ENCODE measurements at regions not wholly inside any gene's neighbourhood (a gene's known extent, or its start where the extent isn't known, plus 50 kb on each side); places are given as distances from the start of the nearest gene placed in this dataset.

DNA sequence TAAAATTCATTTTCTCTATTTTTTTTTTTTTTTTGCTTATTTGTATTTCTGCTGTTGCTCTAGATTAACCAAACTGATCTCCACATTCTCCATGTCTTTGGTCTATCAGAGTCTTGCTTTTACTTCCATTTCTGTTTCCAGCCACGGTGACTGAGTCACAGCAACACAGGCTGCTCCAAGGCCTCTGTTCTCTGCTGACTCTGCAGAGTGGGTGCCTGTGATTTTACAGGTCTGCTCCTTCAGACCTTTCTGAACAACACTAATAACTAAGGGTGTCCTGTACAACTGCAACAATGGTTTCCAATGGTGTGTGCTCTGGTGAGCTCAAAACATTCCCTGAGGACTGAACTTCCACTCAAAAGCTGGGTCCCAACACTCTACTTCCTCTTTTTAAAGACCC lies 102.3 kb upstream of the BMP2 start:
- Histone ChIP-seq H3K27ac (ENCODE audit: low read depth in 2 of 2, low read length in 2 of 2) (no peak overlapping the region), H3K36me3 (ENCODE audit: control insufficient read depth in 2 of 3, insufficient read depth in 3 of 3, low read length in 3 of 3) (no peaks in the 10 kb centered on the region), H3K9me3 (ENCODE audit: control insufficient read depth in 2 of 3, insufficient read depth in 1 of 3, low read length in 3 of 3) (peaks cover 0 to 3% (median 1%) of the 10 kb centered on the region in 3 donors), H3K27me3 (ENCODE audit: control insufficient read depth, insufficient read depth, low read length) (no peaks in the 10 kb centered on the region), H3K4me3 (ENCODE audit: low read length in 3 of 3) (no peak overlapping the region), H3K9ac (ENCODE audit: low read length in 3 of 3) (no peak overlapping the region), H3K4me1 (ENCODE audit: control insufficient read depth in 2 of 3, insufficient read depth in 2 of 3, low read depth in 1 of 3, low read length in 3 of 3) (no peaks in the 10 kb centered on the region)
- FAIRE-seq (no peak), DNase-seq (no peak)
- TF ChIP-seq, protein P1, sequence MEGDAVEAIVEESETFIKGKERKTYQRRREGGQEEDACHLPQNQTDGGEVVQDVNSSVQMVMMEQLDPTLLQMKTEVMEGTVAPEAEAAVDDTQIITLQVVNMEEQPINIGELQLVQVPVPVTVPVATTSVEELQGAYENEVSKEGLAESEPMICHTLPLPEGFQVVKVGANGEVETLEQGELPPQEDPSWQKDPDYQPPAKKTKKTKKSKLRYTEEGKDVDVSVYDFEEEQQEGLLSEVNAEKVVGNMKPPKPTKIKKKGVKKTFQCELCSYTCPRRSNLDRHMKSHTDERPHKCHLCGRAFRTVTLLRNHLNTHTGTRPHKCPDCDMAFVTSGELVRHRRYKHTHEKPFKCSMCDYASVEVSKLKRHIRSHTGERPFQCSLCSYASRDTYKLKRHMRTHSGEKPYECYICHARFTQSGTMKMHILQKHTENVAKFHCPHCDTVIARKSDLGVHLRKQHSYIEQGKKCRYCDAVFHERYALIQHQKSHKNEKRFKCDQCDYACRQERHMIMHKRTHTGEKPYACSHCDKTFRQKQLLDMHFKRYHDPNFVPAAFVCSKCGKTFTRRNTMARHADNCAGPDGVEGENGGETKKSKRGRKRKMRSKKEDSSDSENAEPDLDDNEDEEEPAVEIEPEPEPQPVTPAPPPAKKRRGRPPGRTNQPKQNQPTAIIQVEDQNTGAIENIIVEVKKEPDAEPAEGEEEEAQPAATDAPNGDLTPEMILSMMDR (IDR thresholded peaks at IDR 0.05; ENCODE audit: borderline replicate concordance, extremely low read depth, insufficient read depth), result no peak
- intact Hi-C loops (cut with DNase I), result no loop called here

DNA sequence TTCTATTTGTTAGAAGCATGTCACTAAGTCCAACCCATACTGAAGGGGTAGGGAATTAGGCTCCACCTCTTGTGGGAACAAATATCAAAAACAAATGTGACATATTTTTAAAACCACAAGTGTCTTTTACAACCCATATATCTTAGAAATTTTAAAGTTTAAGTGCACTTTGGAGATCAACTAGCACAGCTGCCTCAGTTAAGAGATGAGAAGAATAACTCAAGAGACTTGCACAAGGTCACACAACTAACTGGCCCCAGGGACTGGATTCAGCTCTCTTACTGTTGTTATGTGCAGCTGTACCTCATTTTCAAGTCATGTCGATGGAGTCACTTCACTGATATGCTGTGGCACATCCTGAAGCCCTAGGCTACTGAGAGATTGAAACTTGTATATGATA lies 102.9 kb upstream of the BMP2 start:
- FAIRE-seq (no peak), DNase-seq (no peak)
- TF ChIP-seq, protein P1 (IDR thresholded peaks at IDR 0.05; ENCODE audit: borderline replicate concordance, extremely low read depth, insufficient read depth), result no peak
- Histone ChIP-seq H3K9me3 (ENCODE audit: control insufficient read depth in 2 of 3, insufficient read depth in 1 of 3, low read length in 3 of 3) (peaks cover 0 to 3% (median 1%) of the 10 kb centered on the region in 3 donors), H3K27me3 (ENCODE audit: control insufficient read depth, insufficient read depth, low read length) (no peaks in the 10 kb centered on the region), H3K4me3 (ENCODE audit: low read length in 3 of 3) (no peak overlapping the region), H3K36me3 (ENCODE audit: control insufficient read depth in 2 of 3, insufficient read depth in 3 of 3, low read length in 3 of 3) (no peaks in the 10 kb centered on the region), H3K4me1 (ENCODE audit: control insufficient read depth in 2 of 3, insufficient read depth in 2 of 3, low read depth in 1 of 3, low read length in 3 of 3) (no peaks in the 10 kb centered on the region), H3K9ac (ENCODE audit: low read length in 3 of 3) (no peak overlapping the region), H3K27ac (ENCODE audit: low read depth in 2 of 2, low read length in 2 of 2) (no peak overlapping the region)
- intact Hi-C loops (cut with DNase I), result no loop called here

DNA sequence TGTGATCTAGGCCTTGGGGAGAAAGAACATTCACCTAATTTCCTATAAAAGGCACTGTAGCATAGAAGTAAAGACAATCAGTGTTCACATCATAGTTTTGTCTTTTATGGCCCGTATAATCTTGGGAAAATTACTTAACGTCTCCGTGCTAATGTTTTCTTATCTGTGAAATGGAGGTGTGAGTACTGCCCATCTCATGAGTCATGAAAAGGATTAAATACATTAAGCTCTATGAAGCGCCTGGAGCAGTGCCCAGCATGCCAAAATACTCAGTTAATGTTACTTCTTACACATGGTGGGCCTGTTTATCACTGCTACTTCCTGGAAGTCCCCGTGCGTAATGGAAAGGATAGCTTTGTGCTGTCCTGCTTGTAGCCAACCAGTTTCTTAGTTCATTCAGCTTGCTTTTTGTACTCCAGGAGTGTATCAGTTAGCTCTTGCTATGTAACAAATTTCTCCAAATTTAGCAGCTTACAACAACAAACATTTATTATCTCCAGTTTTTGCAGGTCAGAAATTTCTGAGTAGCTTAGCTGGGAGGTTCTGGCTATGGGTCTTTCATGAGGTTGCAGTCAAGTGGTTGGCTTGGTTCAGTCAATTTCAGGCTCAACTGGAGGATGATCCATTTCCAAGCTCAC lies 103.6 kb upstream of the BMP2 start:
- intact Hi-C loops (cut with DNase I), result no loop called here
- no peak overlapping the region for H3K27ac ChIP-seq (ENCODE audit: low read depth in 2 of 2, low read length in 2 of 2)
- no peak for FAIRE-seq
- TF ChIP-seq, protein P1 (IDR thresholded peaks at IDR 0.05; ENCODE audit: borderline replicate concordance, extremely low read depth, insufficient read depth), result no peak
- H3K9me3 ChIP-seq (ENCODE audit: control insufficient read depth in 2 of 3, insufficient read depth in 1 of 3, low read length in 3 of 3), result peaks cover 0 to 3% (median 1%) of the 10 kb centered on the region in 3 donors
- no peaks in the 10 kb centered on the region for H3K4me1 ChIP-seq (ENCODE audit: control insufficient read depth in 2 of 3, insufficient read depth in 2 of 3, low read depth in 1 of 3, low read length in 3 of 3)
- H3K36me3 ChIP-seq (ENCODE audit: control insufficient read depth in 2 of 3, insufficient read depth in 3 of 3, low read length in 3 of 3), result no peaks in the 10 kb centered on the region
- H3K27me3 ChIP-seq (ENCODE audit: control insufficient read depth, insufficient read depth, low read length), result no peaks in the 10 kb centered on the region
- no peak overlapping the region for H3K9ac ChIP-seq (ENCODE audit: low read length in 3 of 3)
- no peak for DNase-seq
- no peak overlapping the region for H3K4me3 ChIP-seq (ENCODE audit: low read length in 3 of 3)

DNA sequence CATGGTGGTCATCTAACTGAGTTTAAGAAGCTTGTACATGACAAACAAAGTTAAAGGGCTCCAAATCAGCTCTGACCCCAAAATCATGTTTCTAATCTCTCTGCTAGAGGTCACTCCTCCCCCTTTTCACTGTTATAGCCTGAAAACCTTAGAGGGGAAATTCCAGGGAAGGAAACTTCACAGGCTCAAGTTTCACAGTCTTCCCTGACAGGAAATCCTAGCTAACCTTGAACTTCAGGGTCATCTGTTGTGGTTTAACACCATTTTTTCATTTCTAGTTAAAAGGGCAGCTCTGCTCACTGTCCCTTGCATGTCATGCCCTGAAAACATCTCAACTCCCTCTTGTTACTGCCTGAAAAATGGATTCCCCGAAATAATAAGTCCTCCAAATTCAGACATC lies 104.4 kb upstream of the BMP2 start:
- peak in 3 of 5 donors; percentile 30 to 74 (median 66) for DNase-seq
- TF ChIP-seq, protein P1 (IDR thresholded peaks at IDR 0.05; ENCODE audit: borderline replicate concordance, extremely low read depth, insufficient read depth), result no peak
- Histone ChIP-seq H3K4me1 (ENCODE audit: control insufficient read depth in 2 of 3, insufficient read depth in 2 of 3, low read depth in 1 of 3, low read length in 3 of 3) (no peaks in the 10 kb centered on the region), H3K9ac (ENCODE audit: low read length in 3 of 3) (no peak overlapping the region), H3K27me3 (ENCODE audit: control insufficient read depth, insufficient read depth, low read length) (no peaks in the 10 kb centered on the region), H3K27ac (ENCODE audit: low read depth in 2 of 2, low read length in 2 of 2) (no peak overlapping the region), H3K9me3 (ENCODE audit: control insufficient read depth in 2 of 3, insufficient read depth in 1 of 3, low read length in 3 of 3) (peaks cover 0 to 3% (median 1%) of the 10 kb centered on the region in 3 donors), H3K36me3 (ENCODE audit: control insufficient read depth in 2 of 3, insufficient read depth in 3 of 3, low read length in 3 of 3) (no peaks in the 10 kb centered on the region), H3K4me3 (ENCODE audit: low read length in 3 of 3) (no peak overlapping the region)
- intact Hi-C loops (cut with DNase I), result no loop called here
- no peak for FAIRE-seq
